Panc1 (cell line): ENCODE measurements at regions not wholly inside any gene's neighbourhood (a gene's known extent, or its start where the extent isn't known, plus 50 kb on each side); places are given as distances from the start of the nearest gene placed in this dataset.

Experiments used
- ATAC-seq: fragments of 200-7000 bp; cut with Tn5 transposase; 2 replicates; pipeline ENCODE4 v1.9.1; 2020; ENCODE audit warnings: mild to moderate bottlenecking, moderate library complexity
- BruUV-seq: library from RNA; stranded (reverse); fragments of 400-500 nt; replicated peaks from 2 replicates; lab custom pipeline; 2021; lab: Mats Ljungman, UMichigan
- CTCF ChIA-PET: fragments of 300-600 bp; sonication (Branson Sonifier 250); formaldehyde crosslinking; loops from one replicate; lab custom pipeline; 2022; ENCODE audit warnings: antibody characterized with exemption; lab: Charles Lee
- POLR2A ChIA-PET: fragments of 300-600 bp; sonication (Branson Sonifier 250); formaldehyde crosslinking; loops from one replicate; lab custom pipeline; 2022; ENCODE audit warnings: antibody characterized with exemption; lab: Charles Lee
- DNase-seq: peaks from one replicate; pipeline ENCODE4 v3.0.0-alpha.2; 2010; ENCODE audit warnings: low read depth, low spot score
- H3K27ac ChIP-seq: 2 replicates; pipeline ENCODE4 v1.5.1; 2011; ENCODE audit warnings: mild to moderate bottlenecking, low read length, inconsistent platforms
- H3K27me3 ChIP-seq: fragments of 200-500 bp; sonication (Bioruptor generic); 2 replicates; pipeline ENCODE4 v1.6.0; 2014; ENCODE audit warnings: low read length, inconsistent platforms; ENCODE audit not compliant: control insufficient read depth, insufficient read depth
- H3K36me3 ChIP-seq: fragments of 200-500 bp; sonication (Bioruptor generic); 2 replicates; pipeline ENCODE4 v1.5.1; 2014; ENCODE audit warnings: inconsistent platforms, mild to moderate bottlenecking, low read length, moderate library complexity; ENCODE audit not compliant: control insufficient read depth, insufficient read depth
- H3K4me1 ChIP-seq: 2 replicates; pipeline ENCODE4 v1.5.1; 2011; ENCODE audit warnings: inconsistent platforms, mild to moderate bottlenecking, low read length, moderate library complexity; ENCODE audit not compliant: control insufficient read depth, insufficient read depth
- H3K4me3 ChIP-seq, 2 experiments: 2 replicates each; pipeline ENCODE4 v1.5.1; 2011 to 2012; ENCODE audit warnings: low read depth in 2 of 2, low read length in 2 of 2, mild to moderate bottlenecking in 2 of 2, inconsistent platforms in 1 of 2, moderate library complexity in 1 of 2
- H3K9me3 ChIP-seq: fragments of 200-500 bp; sonication (Bioruptor generic); 2 replicates; pipeline ENCODE4 v1.5.1; 2014; ENCODE audit warnings: low read depth, mild to moderate bottlenecking, inconsistent platforms, low read length, moderate library complexity; ENCODE audit not compliant: control insufficient read depth, insufficient read depth
- CTCF ChIP-seq: fragments of 450-650 bp; IDR thresholded peaks from 2 replicates; pipeline ENCODE4 v1.5.1; 2017; ENCODE audit warnings: mild to moderate bottlenecking
- POLR2AphosphoS5 ChIP-seq: IDR thresholded peaks from 2 replicates; pipeline ENCODE4 v1.6.1; 2012; ENCODE audit warnings: mild to moderate bottlenecking, low read depth, low read length, moderate library complexity
- REST ChIP-seq, 2 experiments: IDR thresholded peaks; 2 replicates each; pipeline ENCODE4 v1.6.1; 2011 to 2012; ENCODE audit warnings: low read depth in 2 of 2, control low read depth in 1 of 2, low read length in 1 of 2, mild to moderate bottlenecking in 1 of 2, moderate library complexity in 1 of 2; ENCODE audit not compliant: insufficient read depth in 1 of 2
- SIN3A ChIP-seq: IDR thresholded peaks from 2 replicates; pipeline ENCODE4 v1.6.1; 2012; ENCODE audit warnings: low read depth, mild to moderate bottlenecking, low read length, moderate library complexity, borderline replicate concordance; ENCODE audit not compliant: insufficient read depth
- TCF7L2 ChIP-seq: IDR thresholded peaks from 2 replicates; pipeline ENCODE4 v1.6.1; 2011; ENCODE audit warnings: mild to moderate bottlenecking, low read depth, low read length, inconsistent platforms
- in situ Hi-C: cut with HindIII; loops from 2 replicates; pipeline ENCODE4 v1.10.0; 2016; ENCODE audit warnings: low sequenced_read_pairs, low pct_unique_long_range_greater_than_20kb
- intact Hi-C: fragments of 100-400 bp; cut with micrococcal nuclease; formaldehyde crosslinking; loops from one replicate; pipeline ENCODE4 v1.10.0; 2022; ENCODE audit not compliant: unreplicated experiment

- intact Hi-C loops, result no loop called here
- no peaks in the 10 kb centered on the region for H3K36me3 ChIP-seq
- CTCF ChIA-PET, result interaction anchor here (0.6 kb wide), 1 partner anchor 59 kb away, joined by 3 read pairs; no protein-coding TSS in a partner anchor
- BruUV-seq, result no TSS peak
- TF ChIP-seq REST (IDR thresholded peaks at IDR 0.05; ENCODE audit: insufficient read depth in 1 of 2, low read depth in 2 of 2, low read length in 1 of 2), result no peak
- no peak for TF ChIP-seq CTCF
- no peak for TF ChIP-seq SIN3A
- TF ChIP-seq POLR2AphosphoS5, result no peak
- no peak for TF ChIP-seq TCF7L2
- DNase-seq, result no peak
- ATAC-seq, result no peak
- in situ Hi-C loops, result no loop called here
- no peaks in the 10 kb centered on the region for H3K27me3 ChIP-seq
- no peak overlapping the region for H3K27ac ChIP-seq
- POLR2A ChIA-PET, result no interaction called here
- H3K4me3 ChIP-seq, result no peak overlapping the region
- H3K4me1 ChIP-seq, result no peaks in the 10 kb centered on the region
- no peaks in the 10 kb centered on the region for H3K9me3 ChIP-seq
These were observed 168.5 kb upstream of the FOXN2 start for GRCh38 chr2:48145845-48146452.

GRCh38 chr2:48146552-48146951 is 167.9 kb upstream of the FOXN2 start:
- no peaks in the 10 kb centered on the region for H3K9me3 ChIP-seq
- intact Hi-C loops, result no loop called here
- ChIA-PET CTCF (interaction anchor here (0.6 kb wide), 1 partner anchor 59 kb away, joined by 3 read pairs; no protein-coding TSS in a partner anchor), POLR2A (no interaction called here)
- BruUV-seq, result no TSS peak
- H3K27ac ChIP-seq, result no peak overlapping the region
- H3K27me3 ChIP-seq, result no peaks in the 10 kb centered on the region
- TF ChIP-seq TCF7L2 (no peak), REST (IDR thresholded peaks at IDR 0.05; ENCODE audit: insufficient read depth in 1 of 2, low read depth in 2 of 2, low read length in 1 of 2) (no peak), POLR2AphosphoS5 (no peak), CTCF (no peak), SIN3A (no peak)
- no peaks in the 10 kb centered on the region for H3K36me3 ChIP-seq
- ATAC-seq, result no peak
- H3K4me3 ChIP-seq, result no peak overlapping the region
- DNase-seq, result no peak
- in situ Hi-C loops, result no loop called here
- H3K4me1 ChIP-seq, result no peaks in the 10 kb centered on the region
